ENCODE measurements at regions not wholly inside any gene's neighbourhood (a gene's known extent, or its start where the extent isn't known, plus 50 kb on each side); places are given as distances from the start of the nearest gene placed in this dataset.

- TF ChIP-seq EZH2phosphoT487 (conservative IDR thresholded peaks at IDR 0.05; ENCODE audit: low read length) (no peak), CTCF (IDR thresholded peaks at IDR 0.05; ENCODE audit: insufficient read depth, low read length, poor library complexity, severe bottlenecking) (no peak)
Observed at GRCh38 chr17:71914042-71914441, 206.8 kb upstream of the SOX9 start.
